ENCODE measurements at regions not wholly inside any gene's neighbourhood (a gene's known extent, or its start where the extent isn't known, plus 50 kb on each side); places are given as distances from the start of the nearest gene placed in this dataset.

DNA sequence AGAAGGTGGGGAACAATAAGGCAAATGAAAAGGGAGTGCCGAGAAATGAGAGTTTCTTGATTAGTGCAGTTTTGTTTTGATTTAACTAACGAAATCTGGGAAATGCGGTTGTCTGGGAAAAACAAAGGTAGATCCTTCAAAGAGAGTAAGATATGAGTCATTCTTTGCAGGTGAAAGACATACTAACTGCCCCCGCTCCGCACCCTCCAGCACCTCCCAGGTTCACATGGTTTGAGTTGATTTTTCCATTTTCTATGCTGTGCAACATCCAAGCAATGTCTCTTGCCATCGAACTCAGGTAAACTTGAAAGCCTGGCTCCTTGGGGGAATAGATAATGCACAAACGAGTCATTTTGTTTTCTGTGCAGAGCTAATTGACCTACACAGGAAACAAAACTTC lies 84.1 kb upstream of the KLF12 start (continued):
- TF ChIP-seq RAD21 (IDR thresholded peaks at IDR 0.05; ENCODE audit: insufficient read depth, low read depth, low read length) (no peak), NFXL1 (IDR thresholded peaks at IDR 0.05; ENCODE audit: borderline replicate concordance) (no peak)
- TF ChIP-seq, protein P1, sequence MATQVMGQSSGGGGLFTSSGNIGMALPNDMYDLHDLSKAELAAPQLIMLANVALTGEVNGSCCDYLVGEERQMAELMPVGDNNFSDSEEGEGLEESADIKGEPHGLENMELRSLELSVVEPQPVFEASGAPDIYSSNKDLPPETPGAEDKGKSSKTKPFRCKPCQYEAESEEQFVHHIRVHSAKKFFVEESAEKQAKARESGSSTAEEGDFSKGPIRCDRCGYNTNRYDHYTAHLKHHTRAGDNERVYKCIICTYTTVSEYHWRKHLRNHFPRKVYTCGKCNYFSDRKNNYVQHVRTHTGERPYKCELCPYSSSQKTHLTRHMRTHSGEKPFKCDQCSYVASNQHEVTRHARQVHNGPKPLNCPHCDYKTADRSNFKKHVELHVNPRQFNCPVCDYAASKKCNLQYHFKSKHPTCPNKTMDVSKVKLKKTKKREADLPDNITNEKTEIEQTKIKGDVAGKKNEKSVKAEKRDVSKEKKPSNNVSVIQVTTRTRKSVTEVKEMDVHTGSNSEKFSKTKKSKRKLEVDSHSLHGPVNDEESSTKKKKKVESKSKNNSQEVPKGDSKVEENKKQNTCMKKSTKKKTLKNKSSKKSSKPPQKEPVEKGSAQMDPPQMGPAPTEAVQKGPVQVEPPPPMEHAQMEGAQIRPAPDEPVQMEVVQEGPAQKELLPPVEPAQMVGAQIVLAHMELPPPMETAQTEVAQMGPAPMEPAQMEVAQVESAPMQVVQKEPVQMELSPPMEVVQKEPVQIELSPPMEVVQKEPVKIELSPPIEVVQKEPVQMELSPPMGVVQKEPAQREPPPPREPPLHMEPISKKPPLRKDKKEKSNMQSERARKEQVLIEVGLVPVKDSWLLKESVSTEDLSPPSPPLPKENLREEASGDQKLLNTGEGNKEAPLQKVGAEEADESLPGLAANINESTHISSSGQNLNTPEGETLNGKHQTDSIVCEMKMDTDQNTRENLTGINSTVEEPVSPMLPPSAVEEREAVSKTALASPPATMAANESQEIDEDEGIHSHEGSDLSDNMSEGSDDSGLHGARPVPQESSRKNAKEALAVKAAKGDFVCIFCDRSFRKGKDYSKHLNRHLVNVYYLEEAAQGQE (IDR thresholded peaks at IDR 0.05; ENCODE audit: low read depth, low read length) = no peak
- TF ChIP-seq, protein P2, sequence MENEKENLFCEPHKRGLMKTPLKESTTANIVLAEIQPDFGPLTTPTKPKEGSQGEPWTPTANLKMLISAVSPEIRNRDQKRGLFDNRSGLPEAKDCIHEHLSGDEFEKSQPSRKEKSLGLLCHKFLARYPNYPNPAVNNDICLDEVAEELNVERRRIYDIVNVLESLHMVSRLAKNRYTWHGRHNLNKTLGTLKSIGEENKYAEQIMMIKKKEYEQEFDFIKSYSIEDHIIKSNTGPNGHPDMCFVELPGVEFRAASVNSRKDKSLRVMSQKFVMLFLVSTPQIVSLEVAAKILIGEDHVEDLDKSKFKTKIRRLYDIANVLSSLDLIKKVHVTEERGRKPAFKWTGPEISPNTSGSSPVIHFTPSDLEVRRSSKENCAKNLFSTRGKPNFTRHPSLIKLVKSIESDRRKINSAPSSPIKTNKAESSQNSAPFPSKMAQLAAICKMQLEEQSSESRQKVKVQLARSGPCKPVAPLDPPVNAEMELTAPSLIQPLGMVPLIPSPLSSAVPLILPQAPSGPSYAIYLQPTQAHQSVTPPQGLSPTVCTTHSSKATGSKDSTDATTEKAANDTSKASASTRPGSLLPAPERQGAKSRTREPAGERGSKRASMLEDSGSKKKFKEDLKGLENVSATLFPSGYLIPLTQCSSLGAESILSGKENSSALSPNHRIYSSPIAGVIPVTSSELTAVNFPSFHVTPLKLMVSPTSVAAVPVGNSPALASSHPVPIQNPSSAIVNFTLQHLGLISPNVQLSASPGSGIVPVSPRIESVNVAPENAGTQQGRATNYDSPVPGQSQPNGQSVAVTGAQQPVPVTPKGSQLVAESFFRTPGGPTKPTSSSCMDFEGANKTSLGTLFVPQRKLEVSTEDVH (IDR thresholded peaks at IDR 0.05; ENCODE audit: low read depth, partially characterized antibody) = no peak

DNA sequence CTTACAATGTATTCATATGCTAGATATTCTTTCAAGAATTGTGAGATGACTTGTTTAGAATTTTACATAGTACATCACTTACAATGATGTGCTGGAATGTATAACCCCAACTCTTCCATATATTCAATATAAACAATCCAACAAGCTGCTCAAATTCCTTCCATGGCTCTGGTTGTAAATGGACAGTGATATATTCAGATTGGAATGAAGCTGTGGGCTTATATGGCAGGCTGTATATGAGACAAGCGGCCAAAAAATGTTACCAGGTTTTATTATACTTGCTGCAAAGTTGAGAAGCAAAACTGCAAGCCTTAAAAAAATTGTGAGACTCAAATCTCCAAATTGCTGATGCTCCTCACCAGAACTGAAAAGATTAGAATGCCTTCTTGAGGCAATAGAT lies 83.6 kb upstream of the KLF12 start:
- CTCF ChIA-PET = no interaction called here
- TF ChIP-seq RFX5 (IDR thresholded peaks at IDR 0.05; ENCODE audit: low read depth, low read length) (no peak), ZNF274 (IDR thresholded peaks at IDR 0.05; ENCODE audit: insufficient read depth, insufficient read length) (no peak), ATF7 (IDR thresholded peaks at IDR 0.05; ENCODE audit: low read depth) (no peak), FOXK2 (IDR thresholded peaks at IDR 0.05) (no peak)
- DNase-seq (ENCODE audit: low read depth, low spot score) (no peak), FAIRE-seq (no peak), ATAC-seq (no peak)
- Histone ChIP-seq H3K27me3 (replicated peaks in 1 of 2; ENCODE audit: control insufficient read depth in 2 of 2, insufficient read depth in 2 of 2, low read length in 1 of 2) (no peaks in the 10 kb centered on the region), H3K9me3 (replicated peaks; ENCODE audit: control insufficient read depth, insufficient read depth, low read length) (no peaks in the 10 kb centered on the region), H3K27ac (ENCODE audit: control insufficient read depth, insufficient read depth) (no peak overlapping the region), H3K79me2 (ENCODE audit: control insufficient read depth, insufficient read depth, low read length) (no peaks in the 10 kb centered on the region), H4K20me1 (ENCODE audit: control insufficient read depth, insufficient read depth) (no peaks in the 10 kb centered on the region), H3K36me3 (ENCODE audit: control insufficient read depth in 2 of 2, insufficient read depth in 2 of 2, low read length in 1 of 2) (no peaks in the 10 kb centered on the region), H3K9ac (ENCODE audit: control insufficient read depth, insufficient read depth, low read length) (no peak overlapping the region), H3K4me1 (ENCODE audit: control insufficient read depth, insufficient read depth, low read length) (no peaks in the 10 kb centered on the region), H3K4me2 (ENCODE audit: control insufficient read depth, insufficient read depth) (no peak overlapping the region), H3K4me3 (no peak overlapping the region), H2AFZ (ENCODE audit: control insufficient read depth, low read depth, low read length) (no peak overlapping the region)
- RAD21 ChIA-PET (ENCODE audit: unreplicated experiment) = no interaction called here
- intact Hi-C loops (cut with micrococcal nuclease; ENCODE audit: unreplicated experiment) (no loop called here), in situ Hi-C loops (cut with MboI) (no loop called here)
- BruUV-seq (replicated peaks) = no TSS peak
- POLR2A ChIA-PET = no interaction called here
- SMC1A ChIA-PET (ENCODE audit: uncharacterized antibody, unreplicated experiment) = no interaction called here
- WGBS (ENCODE audit: insufficient coverage, insufficient replicate concordance, low lambda C conversion rate, missing lambda C conversion rate) = 63% methylated on average over 1 of the region's 1 CpG
